Osteocyte (in vitro differentiated cells): ENCODE measurements at regions not wholly inside any gene's neighbourhood (a gene's known extent, or its start where the extent isn't known, plus 50 kb on each side); places are given as distances from the start of the nearest gene placed in this dataset.

Source experiments
- DNase-seq: peaks from one replicate; pipeline ENCODE4 v3.0.0; 2021; ENCODE audit warnings: mixed read lengths; ENCODE audit not compliant: unreplicated experiment; ENCODE audit errors: extremely low spot score
- H3K27ac Mint-ChIP-seq: one replicate; pipeline ENCODE4 v1.8.0; 2021; ENCODE audit warnings: mild to moderate bottlenecking, mixed read lengths; ENCODE audit not compliant: unreplicated experiment
- H3K27me3 Mint-ChIP-seq: one replicate; pipeline ENCODE4 v1.8.0; 2021; ENCODE audit warnings: mixed read lengths; ENCODE audit not compliant: unreplicated experiment
- H3K36me3 Mint-ChIP-seq: one replicate; pipeline ENCODE4 v1.8.0; 2021; ENCODE audit warnings: mixed read lengths; ENCODE audit not compliant: unreplicated experiment
- H3K4me1 Mint-ChIP-seq: one replicate; pipeline ENCODE4 v1.8.0; 2021; ENCODE audit warnings: mixed read lengths; ENCODE audit not compliant: unreplicated experiment
- H3K4me3 Mint-ChIP-seq: one replicate; pipeline ENCODE4 v1.8.0; 2021; ENCODE audit warnings: mild to moderate bottlenecking, moderate library complexity, mixed read lengths; ENCODE audit not compliant: unreplicated experiment
- H3K9me3 Mint-ChIP-seq: one replicate; pipeline ENCODE4 v1.8.0; 2021; ENCODE audit warnings: mixed read lengths; ENCODE audit not compliant: unreplicated experiment
- TF ChIP-seq, protein P1 (sequence below): fragments of 200-600 bp; sonication (generic); IDR thresholded peaks from 2 replicates; pipeline ENCODE4 v1.5.0; 2021; ENCODE audit warnings: antibody characterized with exemption, mild to moderate bottlenecking, moderate library complexity

DNA sequence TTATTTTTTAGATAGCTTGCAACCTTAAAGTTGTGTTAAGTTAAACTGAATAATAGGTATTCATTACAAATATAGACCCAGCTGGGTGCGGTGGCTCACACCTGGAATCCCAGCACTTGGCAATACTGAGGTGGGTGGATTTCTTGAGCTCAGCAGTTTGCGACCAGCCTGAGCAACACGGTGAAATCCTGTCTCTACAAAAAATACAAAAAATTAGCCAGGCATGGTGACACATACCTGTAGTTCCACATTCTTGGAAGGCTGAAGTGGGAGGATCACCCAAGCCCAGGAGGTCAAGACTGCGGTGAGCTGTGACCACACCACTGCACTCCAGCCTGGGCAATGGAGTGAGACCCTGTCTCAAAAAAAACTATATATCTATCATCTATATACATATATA lies 386.5 kb downstream of the PCDH17 start:
- H3K27me3 Mint-ChIP-seq, result no peaks in the 10 kb centered on the region
- H3K9me3 Mint-ChIP-seq, result no peaks in the 10 kb centered on the region

DNA sequence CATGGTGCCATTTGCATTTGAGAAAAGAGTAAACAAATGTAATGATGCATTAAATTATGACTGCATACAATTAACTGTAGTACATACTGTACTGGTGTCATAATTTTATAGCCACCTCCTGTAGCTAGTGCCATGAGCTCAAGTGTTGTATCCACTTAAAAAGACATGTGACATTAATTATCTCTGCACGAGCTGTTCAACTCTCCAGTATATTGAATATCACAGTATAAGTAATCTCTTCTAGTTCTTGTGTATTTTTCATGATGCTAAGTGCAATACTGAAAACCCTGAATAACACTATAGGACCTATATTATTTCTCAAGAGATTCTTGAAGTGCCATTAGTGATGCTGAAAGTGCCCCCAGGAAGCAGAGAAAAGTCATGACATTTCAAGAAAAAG lies 387.3 kb downstream of the PCDH17 start:
- no peaks in the 10 kb centered on the region for H3K9me3 Mint-ChIP-seq
- no peak overlapping the region for H3K4me3 Mint-ChIP-seq
- DNase-seq, result no peak
- no peak overlapping the region for H3K27ac Mint-ChIP-seq
- H3K36me3 Mint-ChIP-seq, result no peaks in the 10 kb centered on the region
- no peaks in the 10 kb centered on the region for H3K27me3 Mint-ChIP-seq
- H3K4me1 Mint-ChIP-seq, result no peaks in the 10 kb centered on the region
- TF ChIP-seq, protein P1, sequence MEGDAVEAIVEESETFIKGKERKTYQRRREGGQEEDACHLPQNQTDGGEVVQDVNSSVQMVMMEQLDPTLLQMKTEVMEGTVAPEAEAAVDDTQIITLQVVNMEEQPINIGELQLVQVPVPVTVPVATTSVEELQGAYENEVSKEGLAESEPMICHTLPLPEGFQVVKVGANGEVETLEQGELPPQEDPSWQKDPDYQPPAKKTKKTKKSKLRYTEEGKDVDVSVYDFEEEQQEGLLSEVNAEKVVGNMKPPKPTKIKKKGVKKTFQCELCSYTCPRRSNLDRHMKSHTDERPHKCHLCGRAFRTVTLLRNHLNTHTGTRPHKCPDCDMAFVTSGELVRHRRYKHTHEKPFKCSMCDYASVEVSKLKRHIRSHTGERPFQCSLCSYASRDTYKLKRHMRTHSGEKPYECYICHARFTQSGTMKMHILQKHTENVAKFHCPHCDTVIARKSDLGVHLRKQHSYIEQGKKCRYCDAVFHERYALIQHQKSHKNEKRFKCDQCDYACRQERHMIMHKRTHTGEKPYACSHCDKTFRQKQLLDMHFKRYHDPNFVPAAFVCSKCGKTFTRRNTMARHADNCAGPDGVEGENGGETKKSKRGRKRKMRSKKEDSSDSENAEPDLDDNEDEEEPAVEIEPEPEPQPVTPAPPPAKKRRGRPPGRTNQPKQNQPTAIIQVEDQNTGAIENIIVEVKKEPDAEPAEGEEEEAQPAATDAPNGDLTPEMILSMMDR, result no peak

More for the DNA sequence above, 386.5 kb downstream of the PCDH17 start:
- H3K4me1 Mint-ChIP-seq, result no peaks in the 10 kb centered on the region
- no peak overlapping the region for H3K27ac Mint-ChIP-seq
- no peaks in the 10 kb centered on the region for H3K36me3 Mint-ChIP-seq
- TF ChIP-seq, protein P1, result no peak
- no peak overlapping the region for H3K4me3 Mint-ChIP-seq
- no peak for DNase-seq

DNA sequence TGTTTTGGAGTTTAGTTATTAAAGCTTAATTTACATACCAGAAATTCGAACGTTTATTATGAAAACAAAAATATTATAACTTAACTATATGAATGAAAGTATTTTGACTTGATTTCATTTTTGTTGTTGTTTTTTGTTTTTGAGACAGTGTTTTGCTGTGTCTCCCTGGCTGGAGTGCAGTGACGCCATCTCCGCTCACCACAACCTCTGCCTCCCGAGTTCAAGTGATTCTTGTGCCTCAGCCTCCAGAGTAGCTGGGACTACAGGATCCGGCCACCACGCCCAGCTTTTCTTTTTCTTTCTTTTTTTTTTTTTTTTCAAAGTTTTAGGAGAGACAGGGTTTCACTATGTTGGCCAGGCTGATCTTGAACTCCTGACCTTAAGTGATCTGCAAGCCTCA lies 392.6 kb downstream of the PCDH17 start:
- H3K4me1 Mint-ChIP-seq, result no peaks in the 10 kb centered on the region
- no peak overlapping the region for H3K27ac Mint-ChIP-seq
- no peaks in the 10 kb centered on the region for H3K9me3 Mint-ChIP-seq
- TF ChIP-seq, protein P1, result no peak
- no peaks in the 10 kb centered on the region for H3K27me3 Mint-ChIP-seq
- no peaks in the 10 kb centered on the region for H3K36me3 Mint-ChIP-seq
- no peak for DNase-seq
- H3K4me3 Mint-ChIP-seq, result no peak overlapping the region

GRCh38 chr13:58025821-58026220 lies 394.3 kb downstream of the PCDH17 start:
- Mint-ChIP-seq H3K9me3 (no peaks in the 10 kb centered on the region), H3K27me3 (no peaks in the 10 kb centered on the region), H3K36me3 (no peaks in the 10 kb centered on the region), H3K4me3 (no peak overlapping the region), H3K4me1 (no peaks in the 10 kb centered on the region), H3K27ac (no peak overlapping the region)
- TF ChIP-seq, protein P1, result no peak
- no peak for DNase-seq

- Mint-ChIP-seq H3K4me1 (no peaks in the 10 kb centered on the region), H3K27me3 (no peaks in the 10 kb centered on the region), H3K27ac (no peak overlapping the region), H3K9me3 (no peaks in the 10 kb centered on the region), H3K36me3 (no peaks in the 10 kb centered on the region), H3K4me3 (no peak overlapping the region)
- TF ChIP-seq, protein P1, result no peak
- no peak for DNase-seq
Observed at GRCh38 chr13:58032676-58033460, 401.3 kb downstream of the PCDH17 start.
